GM23248 (cell line): ENCODE measurements at regions not wholly inside any gene's neighbourhood (a gene's known extent, or its start where the extent isn't known, plus 50 kb on each side); places are given as distances from the start of the nearest gene placed in this dataset.

Experiments used
- DNase-seq: peaks from one replicate; pipeline ENCODE4 v3.0.0-alpha.2; 2015
- H2AFZ ChIP-seq: fragments of 200-600 bp; sonication (generic); 2 replicates; pipeline ENCODE4 v1.6.1; 2016; ENCODE audit warnings: antibody characterized with exemption
- H3F3A ChIP-seq: fragments of 200-600 bp; sonication (generic); 2 replicates; pipeline ENCODE4 v1.6.1; 2016; ENCODE audit warnings: mild to moderate bottlenecking, antibody characterized with exemption, mixed run types; ENCODE audit not compliant: insufficient read depth
- H3K27ac ChIP-seq: fragments of 200-600 bp; sonication (generic); 2 replicates; pipeline ENCODE4 v1.5.1; 2016; ENCODE audit warnings: mild to moderate bottlenecking
- H3K27me3 ChIP-seq: fragments of 200-600 bp; sonication (generic); replicated peaks from 2 replicates; pipeline ENCODE4 v1.6.1; 2016; ENCODE audit warnings: mild to moderate bottlenecking; ENCODE audit not compliant: insufficient read depth
- H3K36me3 ChIP-seq: fragments of 200-600 bp; sonication (generic); 2 replicates; pipeline ENCODE4 v1.6.1; 2016; ENCODE audit warnings: low read depth, mild to moderate bottlenecking
- H3K4me1 ChIP-seq: fragments of 200-600 bp; sonication (generic); 2 replicates; pipeline ENCODE4 v1.6.1; 2016; ENCODE audit warnings: mild to moderate bottlenecking; ENCODE audit not compliant: insufficient read depth
- H3K4me2 ChIP-seq: fragments of 200-600 bp; sonication (generic); one replicate; pipeline ENCODE4 v1.6.1; 2016; ENCODE audit warnings: mild to moderate bottlenecking; ENCODE audit not compliant: unreplicated experiment
- H3K4me3 ChIP-seq: fragments of 200-600 bp; sonication (generic); 2 replicates; pipeline ENCODE4 v1.5.1; 2016; ENCODE audit warnings: mild to moderate bottlenecking
- H3K79me2 ChIP-seq: fragments of 200-600 bp; sonication (generic); 2 replicates; pipeline ENCODE4 v1.6.1; 2016; ENCODE audit warnings: mild to moderate bottlenecking; ENCODE audit not compliant: insufficient read depth
- H3K9ac ChIP-seq: fragments of 200-600 bp; sonication (generic); 2 replicates; pipeline ENCODE4 v1.6.1; 2016; ENCODE audit warnings: mild to moderate bottlenecking
- H3K9me2 ChIP-seq: fragments of 200-600 bp; sonication (generic); 2 replicates; pipeline ENCODE4 v1.6.1; 2016; ENCODE audit warnings: mixed run types, mild to moderate bottlenecking, moderate library complexity; ENCODE audit not compliant: insufficient read depth
- H3K9me3 ChIP-seq: fragments of 200-600 bp; sonication (generic); one replicate; pipeline ENCODE4 v1.6.1; 2017; ENCODE audit warnings: low read depth
- H4K20me1 ChIP-seq: fragments of 200-600 bp; sonication (generic); 2 replicates; pipeline ENCODE4 v1.6.0; 2016; ENCODE audit not compliant: insufficient read depth
- EZH2 ChIP-seq: fragments of 200-600 bp; sonication (generic); IDR thresholded peaks from 2 replicates; pipeline ENCODE4 v1.6.1; 2018; ENCODE audit warnings: antibody characterized with exemption, mild to moderate bottlenecking; ENCODE audit not compliant: insufficient read depth, poor library complexity, severe bottlenecking
- EZH2phosphoT487 ChIP-seq: fragments of 200-600 bp; sonication (generic); IDR thresholded peaks from 2 replicates; pipeline ENCODE4 v1.6.1; 2018; ENCODE audit warnings: antibody characterized with exemption, moderate library complexity, mild to moderate bottlenecking, low read depth; ENCODE audit not compliant: insufficient read depth
- WGBS, 2 experiments: methylation state at CpG; one replicate each; pipeline ENCODE4 v1.1.6; 2015 to 2017; ENCODE audit warnings: low lambda C conversion rate in 2 of 2, low coverage in 1 of 2; ENCODE audit errors: missing lambda C conversion rate in 2 of 2; 5-methylcytosine and 5-hydroxymethylcytosine counted together
- in situ Hi-C: fragments of 300-500 bp; cut with MboI; formaldehyde crosslinking; loops from 2 replicates; pipeline ENCODE4 v1.15.0; 2020

DNA sequence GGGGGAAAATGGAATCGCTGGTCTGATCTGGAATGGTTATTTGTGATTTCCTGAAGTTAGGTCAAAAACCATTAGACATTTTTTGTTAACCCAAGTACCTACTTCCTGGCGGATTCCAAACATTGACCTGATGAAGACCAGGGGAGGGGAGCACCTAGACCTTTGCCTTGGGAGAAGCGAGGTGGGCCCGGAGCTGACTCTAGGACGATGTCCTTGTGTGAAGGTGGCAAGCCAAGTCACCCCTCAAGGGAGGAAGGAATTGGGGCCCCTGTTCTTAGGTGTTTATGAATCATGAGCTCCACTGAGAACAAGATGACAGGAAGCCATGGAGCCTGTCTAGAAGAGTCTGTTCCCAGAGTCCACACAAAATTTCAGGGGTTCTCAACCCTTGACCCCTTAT, 204.9 kb upstream of the FOXF1 start:
- Histone ChIP-seq H3K9me3 (no peaks in the 10 kb centered on the region), H3F3A (peaks cover 20% of the 10 kb centered on the region; the same call in 1 of the 2 replicates), H4K20me1 (no peaks in the 10 kb centered on the region), H3K4me2 (no peak overlapping the region), H3K27ac (no peak overlapping the region), H2AFZ (no peak overlapping the region), H3K27me3 (peaks cover 20% of the 10 kb centered on the region), H3K36me3 (no peaks in the 10 kb centered on the region), H3K79me2 (no peaks in the 10 kb centered on the region), H3K9me2 (no peaks in the 10 kb centered on the region), H3K4me1 (peaks cover 15% of the 10 kb centered on the region), H3K9ac (no peak overlapping the region), H3K4me3 (no peak overlapping the region)
- DNase-seq, result no peak
- in situ Hi-C loops, result no loop called here
- 65 to 69% methylated on average over 5 of the region's 5 CpGs for WGBS, 2 experiments
- TF ChIP-seq EZH2 (no peak), EZH2phosphoT487 (no peak)

DNA sequence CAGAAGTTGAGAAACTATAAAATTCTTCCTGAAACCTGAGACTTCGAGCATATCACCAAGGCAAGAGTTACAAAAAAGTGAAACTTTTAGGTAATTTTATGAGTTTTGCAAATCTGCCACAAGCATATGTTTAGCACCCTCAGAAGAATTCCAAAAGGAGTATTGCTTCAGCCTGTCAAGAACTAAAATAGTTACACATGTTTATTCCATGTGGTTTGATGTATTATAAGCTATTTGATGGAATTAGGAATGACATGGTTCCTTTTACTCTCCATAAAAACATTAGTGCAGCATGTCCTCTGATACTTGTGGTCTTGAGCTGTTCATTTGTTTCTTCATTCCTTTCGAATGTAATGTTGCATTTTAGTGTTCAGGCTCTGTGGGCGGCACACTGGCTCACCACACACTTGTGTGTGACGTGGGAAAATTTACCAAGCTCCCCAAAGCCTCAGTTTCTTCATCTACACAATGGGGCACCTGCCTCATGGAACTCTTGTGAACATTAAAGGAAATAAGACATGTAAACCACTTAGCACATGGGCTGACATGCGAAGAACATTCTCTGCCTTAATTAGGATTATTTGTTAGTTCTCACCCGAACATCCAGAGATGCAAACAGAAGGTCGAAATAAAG, 204.2 kb upstream of the FOXF1 start:
- in situ Hi-C loops, result no loop called here
- WGBS, 2 experiments, result 9 to 14% methylated on average over 7 of the region's 7 CpGs
- Histone ChIP-seq H3K9ac (no peak overlapping the region), H3K27me3 (peaks cover 20% of the 10 kb centered on the region), H3K4me3 (no peak overlapping the region), H4K20me1 (no peaks in the 10 kb centered on the region), H3K9me2 (no peaks in the 10 kb centered on the region), H3K36me3 (no peaks in the 10 kb centered on the region), H3K4me2 (no peak overlapping the region), H3K4me1 (peaks cover 15% of the 10 kb centered on the region), H3K27ac (no peak overlapping the region), H2AFZ (no peak overlapping the region), H3K79me2 (no peaks in the 10 kb centered on the region), H3K9me3 (no peaks in the 10 kb centered on the region), H3F3A (peaks cover 20% of the 10 kb centered on the region; the same call in 1 of the 2 replicates)
- peak; percentile 45 for DNase-seq
- TF ChIP-seq EZH2 (no peak), EZH2phosphoT487 (no peak)

DNA sequence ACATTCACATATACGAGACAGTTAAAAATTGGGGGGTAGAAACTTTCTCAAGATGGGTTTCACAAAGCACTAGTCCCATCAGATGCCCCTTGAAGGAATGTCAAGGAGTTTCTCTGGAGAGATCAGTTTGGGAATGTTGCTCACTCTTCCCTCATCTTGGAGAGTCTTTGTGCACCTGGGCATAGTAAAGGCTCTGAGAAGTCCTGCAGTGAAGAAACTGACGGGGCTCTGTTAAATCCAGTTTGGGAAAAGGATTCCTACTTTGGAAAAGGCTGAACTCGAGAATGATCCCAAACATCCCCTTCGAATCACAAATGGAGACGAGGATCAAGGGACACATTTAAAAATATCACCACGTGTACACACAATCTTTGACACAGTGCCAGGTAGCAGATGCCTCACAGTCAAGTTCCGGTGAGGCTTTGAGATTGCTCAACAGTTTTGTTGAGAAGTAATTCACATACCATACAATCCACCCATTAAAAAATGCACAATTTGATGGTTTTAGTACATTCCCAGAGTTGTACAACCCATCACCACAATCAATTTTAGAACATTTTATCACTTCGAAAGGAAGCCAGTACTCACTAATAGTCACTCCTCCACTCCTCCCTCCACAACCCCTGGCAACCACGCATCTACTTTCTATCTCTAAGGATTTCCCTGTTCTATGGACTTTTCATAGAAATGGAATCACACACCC, 203.4 kb upstream of the FOXF1 start:
- no peak overlapping the region for H3K4me3 ChIP-seq
- H3K9ac ChIP-seq, result no peak overlapping the region
- no peaks in the 10 kb centered on the region for H3K9me3 ChIP-seq
- H3K79me2 ChIP-seq, result no peaks in the 10 kb centered on the region
- H3K4me1 ChIP-seq, result peaks cover 15% of the 10 kb centered on the region
- no peaks in the 10 kb centered on the region for H3K36me3 ChIP-seq
- no peak overlapping the region for H2AFZ ChIP-seq
- no peaks in the 10 kb centered on the region for H3K9me2 ChIP-seq
- 0 out of 2 replicates have a peak overlapping the region, but pooled peaks have one; percentile 15 for H3K27ac ChIP-seq
- TF ChIP-seq EZH2 (no peak), EZH2phosphoT487 (no peak)
- in situ Hi-C loops, result no loop called here
- WGBS, 2 experiments, result 16 to 18% methylated on average over 9 of the region's 9 CpGs
- peak overlapping the region; percentile 18 for H3K4me2 ChIP-seq
- DNase-seq, result peak; percentile 75
- peaks cover 20% of the 10 kb centered on the region; the same call in 1 of the 2 replicates for H3F3A ChIP-seq
- no peaks in the 10 kb centered on the region for H4K20me1 ChIP-seq
- H3K27me3 ChIP-seq, result peaks cover 22% of the 10 kb centered on the region

DNA sequence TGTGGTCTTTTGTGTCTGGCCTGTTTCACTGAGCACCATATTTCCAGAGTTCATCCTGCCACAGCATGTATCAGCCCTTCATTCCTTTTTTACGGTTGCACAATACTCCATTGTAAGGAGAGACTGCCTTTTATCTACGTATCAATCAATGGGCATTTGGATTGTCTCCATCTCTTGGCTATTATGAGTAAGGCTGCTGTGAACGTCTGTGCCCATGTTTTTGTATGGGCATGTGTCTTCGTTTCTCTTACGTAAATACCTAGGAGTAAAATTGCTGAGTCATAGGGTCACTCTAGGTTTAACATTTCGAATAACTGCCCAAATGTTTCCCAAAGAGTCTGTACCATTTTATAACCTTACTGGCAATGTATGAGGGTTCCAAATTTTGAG, 202.8 kb upstream of the FOXF1 start:
- H3K27ac ChIP-seq, result 0 out of 2 replicates have a peak overlapping the region, but pooled peaks have one; percentile 15
- TF ChIP-seq EZH2phosphoT487 (no peak), EZH2 (no peak)
- peaks cover 15% of the 10 kb centered on the region for H3K4me1 ChIP-seq
- no peak overlapping the region for H3K9ac ChIP-seq
- H3K27me3 ChIP-seq, result peaks cover 22% of the 10 kb centered on the region
- H4K20me1 ChIP-seq, result no peaks in the 10 kb centered on the region
- peak; percentile 70 for DNase-seq
- no peak overlapping the region for H2AFZ ChIP-seq
- H3K4me2 ChIP-seq, result peak overlapping the region; percentile 18
- in situ Hi-C loops, result no loop called here
- no peaks in the 10 kb centered on the region for H3K9me3 ChIP-seq
- H3K36me3 ChIP-seq, result no peaks in the 10 kb centered on the region
- 54 to 57% methylated on average over 6 of the region's 6 CpGs for WGBS, 2 experiments
- no peak overlapping the region for H3K4me3 ChIP-seq
- H3K9me2 ChIP-seq, result no peaks in the 10 kb centered on the region
- H3F3A ChIP-seq, result peaks cover 20% of the 10 kb centered on the region; the same call in 1 of the 2 replicates
- no peaks in the 10 kb centered on the region for H3K79me2 ChIP-seq
